Activated CD4-positive, alpha-beta T cell treated with anti-CD3 and anti-CD28 coated beads, Interleukin-2, amount 10 ng/mL, durations not matched to agents 7 days and 5 days (primary cell): ENCODE measurements at regions not wholly inside any gene's neighbourhood (a gene's known extent, or its start where the extent isn't known, plus 50 kb on each side); places are given as distances from the start of the nearest gene placed in this dataset.

Experiments used
- CTCF ChIA-PET: fragments of 350-600 bp; sonication (Branson Sonifier 250); formaldehyde crosslinking; loops from one replicate; lab custom pipeline; 2021; ENCODE audit warnings: antibody characterized with exemption; lab: Charles Lee
- POLR2A ChIA-PET: fragments of 350-600 bp; sonication (Branson Sonifier 250); formaldehyde crosslinking; loops from one replicate; lab custom pipeline; 2021; ENCODE audit warnings: antibody characterized with exemption; lab: Charles Lee
- DNase-seq: peaks from one replicate; pipeline ENCODE4 v3.0.0-alpha.2; 2020
- H3K27ac Mint-ChIP-seq: one replicate; pipeline ENCODE4 v1.8.0; 2021; ENCODE audit warnings: mild to moderate bottlenecking, moderate library complexity, mixed read lengths
- H3K27me3 Mint-ChIP-seq: one replicate; pipeline ENCODE4 v1.8.0; 2021; ENCODE audit warnings: mixed read lengths
- H3K36me3 Mint-ChIP-seq: one replicate; pipeline ENCODE4 v1.8.0; 2021; ENCODE audit warnings: low read depth, mixed read lengths
- H3K4me1 Mint-ChIP-seq: one replicate; pipeline ENCODE4 v1.8.0; 2021; ENCODE audit warnings: mixed read lengths
- H3K4me3 Mint-ChIP-seq: one replicate; pipeline ENCODE4 v1.8.0; 2021; ENCODE audit warnings: mild to moderate bottlenecking, moderate library complexity, mixed read lengths
- H3K9me3 Mint-ChIP-seq: one replicate; pipeline ENCODE4 v1.8.0; 2021; ENCODE audit warnings: mixed read lengths

DNA sequence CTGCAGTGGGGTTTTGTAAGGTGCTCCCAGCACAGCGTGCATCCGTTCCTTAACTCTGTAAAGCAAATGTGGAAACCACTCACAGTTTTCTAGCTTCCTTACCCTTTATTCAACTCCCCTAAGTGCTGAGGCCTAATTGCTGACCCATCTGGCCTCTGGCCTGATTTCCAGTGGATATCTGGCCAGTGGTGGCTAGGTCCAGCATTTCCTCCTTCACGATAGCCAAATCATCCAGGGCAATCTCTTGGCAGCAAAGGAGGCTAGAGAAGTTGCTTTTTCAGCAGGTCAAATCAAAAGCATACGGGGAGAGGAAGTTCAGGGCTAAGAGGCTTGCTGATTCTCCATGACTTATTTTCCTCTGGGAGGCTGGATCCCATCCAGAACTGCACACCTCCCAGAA lies 286.3 kb upstream of the VLDLR start:
- Mint-ChIP-seq H3K4me3 (no peak overlapping the region), H3K27ac (no peak overlapping the region), H3K36me3 (no peaks in the 10 kb centered on the region), H3K27me3 (peaks cover 2% of the 10 kb centered on the region), H3K4me1 (no peaks in the 10 kb centered on the region), H3K9me3 (no peaks in the 10 kb centered on the region)
- DNase-seq, result no peak
- ChIA-PET POLR2A (no interaction called here), CTCF (no interaction called here)

DNA sequence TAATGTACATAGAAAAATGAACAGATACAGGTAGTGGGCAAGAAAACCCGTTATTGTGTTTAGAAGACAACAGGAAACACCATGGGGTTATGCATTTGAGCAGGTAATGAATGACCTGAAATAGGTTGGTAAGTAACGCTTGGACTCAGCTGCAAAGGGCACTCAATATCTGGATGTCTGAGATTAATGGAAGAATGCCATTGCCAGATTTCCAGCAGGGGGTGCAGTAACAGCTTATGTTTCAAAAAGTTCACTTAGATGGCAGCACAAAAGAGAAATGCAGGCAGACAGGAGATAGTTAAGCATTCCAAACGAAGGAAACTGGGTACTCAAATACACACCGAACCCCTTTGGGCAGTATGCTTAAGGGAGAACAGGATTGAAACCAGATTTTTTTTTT lies 285.5 kb upstream of the VLDLR start:
- no peaks in the 10 kb centered on the region for H3K36me3 Mint-ChIP-seq
- no peak overlapping the region for H3K4me3 Mint-ChIP-seq
- ChIA-PET CTCF (no interaction called here), POLR2A (no interaction called here)
- no peak overlapping the region for H3K27ac Mint-ChIP-seq
- no peaks in the 10 kb centered on the region for H3K4me1 Mint-ChIP-seq
- H3K9me3 Mint-ChIP-seq, result no peaks in the 10 kb centered on the region
- no peak for DNase-seq
- peaks cover 2% of the 10 kb centered on the region for H3K27me3 Mint-ChIP-seq

DNA sequence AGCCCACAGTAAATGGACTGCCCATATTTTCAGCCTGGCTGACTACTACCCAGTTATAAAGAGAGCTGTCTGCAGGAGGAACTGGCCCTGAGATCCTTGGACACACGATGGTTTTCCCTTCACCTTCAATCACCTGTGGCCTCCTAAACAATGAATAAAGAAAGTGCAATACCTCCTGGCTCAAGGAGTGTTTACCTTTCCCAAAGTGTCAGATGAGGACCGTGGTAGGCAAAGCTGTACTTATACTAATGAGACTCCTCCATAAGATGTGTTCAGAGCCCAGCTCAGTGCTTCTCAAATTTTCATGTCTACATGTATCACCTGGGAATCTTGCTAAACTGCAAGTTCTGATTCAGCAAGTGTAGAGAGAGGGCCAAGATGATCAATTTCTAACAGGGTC lies 284.5 kb upstream of the VLDLR start:
- Mint-ChIP-seq H3K27me3 (peaks cover 2% of the 10 kb centered on the region), H3K4me3 (no peak overlapping the region), H3K27ac (no peak overlapping the region), H3K9me3 (no peaks in the 10 kb centered on the region), H3K36me3 (no peaks in the 10 kb centered on the region), H3K4me1 (no peaks in the 10 kb centered on the region)
- DNase-seq, result no peak
- ChIA-PET CTCF (no interaction called here), POLR2A (no interaction called here)

- H3K27me3 Mint-ChIP-seq, result peaks cover 2% of the 10 kb centered on the region
- no peak for DNase-seq
- no peaks in the 10 kb centered on the region for H3K4me1 Mint-ChIP-seq
- no peak overlapping the region for H3K4me3 Mint-ChIP-seq
- no peak overlapping the region for H3K27ac Mint-ChIP-seq
- ChIA-PET POLR2A (no interaction called here), CTCF (no interaction called here)
- no peaks in the 10 kb centered on the region for H3K9me3 Mint-ChIP-seq
- no peaks in the 10 kb centered on the region for H3K36me3 Mint-ChIP-seq
These were observed 284.0 kb upstream of the VLDLR start for GRCh38 chr9:2337627-2338026.

GRCh38 chr9:2338777-2339365 lies 282.7 kb upstream of the VLDLR start:
- POLR2A ChIA-PET, result no interaction called here
- no peaks in the 10 kb centered on the region for H3K4me1 Mint-ChIP-seq
- no peak for DNase-seq

GRCh38 chr9:2339416-2339815 lies 282.2 kb upstream of the VLDLR start:
- no peaks in the 10 kb centered on the region for H3K9me3 Mint-ChIP-seq
- H3K27me3 Mint-ChIP-seq, result no peaks in the 10 kb centered on the region
- no peak overlapping the region for H3K27ac Mint-ChIP-seq
- H3K4me3 Mint-ChIP-seq, result no peak overlapping the region
- DNase-seq, result no peak
- CTCF ChIA-PET, result no interaction called here
- H3K36me3 Mint-ChIP-seq, result no peaks in the 10 kb centered on the region
- POLR2A ChIA-PET, result no interaction called here
- no peaks in the 10 kb centered on the region for H3K4me1 Mint-ChIP-seq

More at GRCh38 chr9:2338777-2339365, 282.7 kb upstream of the VLDLR start:
- no peaks in the 10 kb centered on the region for H3K36me3 Mint-ChIP-seq
- H3K9me3 Mint-ChIP-seq, result no peaks in the 10 kb centered on the region
- H3K27ac Mint-ChIP-seq, result no peak overlapping the region
- no peaks in the 10 kb centered on the region for H3K27me3 Mint-ChIP-seq
- CTCF ChIA-PET, result no interaction called here
- H3K4me3 Mint-ChIP-seq, result no peak overlapping the region

DNA sequence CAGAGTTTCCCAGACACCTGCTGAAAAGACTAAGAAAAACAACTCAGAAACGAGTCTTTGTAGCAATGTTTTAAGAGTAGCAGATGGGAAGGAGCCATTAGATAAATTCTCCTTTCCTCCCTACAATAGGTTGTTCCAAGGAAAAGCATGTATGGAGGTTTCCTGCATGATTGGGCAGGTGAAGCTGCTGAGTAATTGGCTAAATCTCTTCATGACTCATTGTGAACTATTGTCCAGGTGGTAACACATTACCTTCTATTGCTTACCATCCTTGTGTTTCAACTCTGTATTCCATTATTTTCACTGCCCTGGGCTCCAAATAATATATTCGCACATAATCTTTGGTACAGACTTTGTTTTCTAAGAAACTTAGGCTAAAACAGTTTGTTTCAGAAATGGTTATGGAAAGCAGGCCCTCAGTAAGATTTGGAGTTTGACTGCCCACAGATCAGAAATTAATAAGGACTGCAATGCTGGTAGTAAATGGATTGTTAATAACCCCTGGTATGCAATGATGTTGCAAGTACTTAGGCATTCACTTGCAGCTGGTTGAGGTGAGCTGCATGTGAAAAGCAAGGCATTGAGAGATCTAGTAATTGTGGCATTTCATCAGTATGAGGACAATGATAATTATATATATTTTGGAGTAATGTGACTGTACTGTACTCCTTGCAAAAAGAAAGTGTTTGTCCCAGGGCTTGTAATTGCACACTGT lies 281.4 kb upstream of the VLDLR start:
- POLR2A ChIA-PET, result no interaction called here
- H3K27ac Mint-ChIP-seq, result no peak overlapping the region
- H3K9me3 Mint-ChIP-seq, result no peaks in the 10 kb centered on the region
- no peaks in the 10 kb centered on the region for H3K4me1 Mint-ChIP-seq
- H3K27me3 Mint-ChIP-seq, result no peaks in the 10 kb centered on the region
- H3K36me3 Mint-ChIP-seq, result no peaks in the 10 kb centered on the region
- DNase-seq, result no peak
- no peak overlapping the region for H3K4me3 Mint-ChIP-seq
- CTCF ChIA-PET, result no interaction called here

DNA sequence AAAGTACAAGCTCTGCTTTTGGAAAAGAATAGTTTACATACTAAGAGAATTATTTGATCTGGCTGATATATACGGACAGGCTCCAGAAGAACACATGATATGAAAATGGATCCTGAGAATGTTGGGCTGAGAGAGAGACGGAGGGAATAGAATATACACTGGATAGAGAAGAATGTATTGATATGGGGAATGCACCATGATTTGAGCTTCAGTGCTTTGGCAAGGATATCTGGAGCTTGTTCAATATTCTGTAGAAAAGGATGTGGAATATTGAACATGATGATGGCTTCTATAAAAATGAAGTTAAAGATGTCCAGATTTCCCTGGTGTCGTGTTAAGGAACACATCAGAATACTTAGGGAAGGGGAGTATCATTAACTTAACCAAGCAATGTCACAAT lies 280.5 kb upstream of the VLDLR start:
- H3K27me3 Mint-ChIP-seq, result no peaks in the 10 kb centered on the region
- no peak overlapping the region for H3K27ac Mint-ChIP-seq
- ChIA-PET CTCF (interaction anchor here (0.7 kb wide), 1 partner anchor 11 kb away, joined by 3 read pairs; no protein-coding TSS in a partner anchor), POLR2A (no interaction called here)
- H3K9me3 Mint-ChIP-seq, result no peaks in the 10 kb centered on the region
- no peaks in the 10 kb centered on the region for H3K36me3 Mint-ChIP-seq
- no peak overlapping the region for H3K4me3 Mint-ChIP-seq
- no peak for DNase-seq
- H3K4me1 Mint-ChIP-seq, result no peaks in the 10 kb centered on the region

DNA sequence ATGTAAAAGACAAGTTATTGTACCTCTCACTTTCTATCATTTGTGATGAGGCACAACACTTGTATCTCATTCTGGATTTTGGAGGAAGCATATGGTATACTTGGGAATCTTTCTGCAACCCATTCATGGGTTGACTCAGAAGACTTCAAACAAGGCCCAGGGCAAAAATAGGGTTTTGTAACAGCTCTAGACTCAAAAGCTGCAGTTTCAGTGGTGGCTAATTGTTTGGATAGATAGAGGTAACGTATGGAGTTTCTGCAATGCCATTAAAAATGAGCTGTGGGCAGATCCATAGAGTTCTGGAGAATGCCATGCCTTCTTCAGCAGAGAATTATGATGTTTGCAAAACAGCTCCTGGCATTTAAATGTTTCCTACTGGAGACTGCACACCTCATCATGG lies 279.6 kb upstream of the VLDLR start:
- Mint-ChIP-seq H3K27ac (no peak overlapping the region), H3K4me3 (no peak overlapping the region), H3K27me3 (no peaks in the 10 kb centered on the region), H3K36me3 (no peaks in the 10 kb centered on the region), H3K9me3 (no peaks in the 10 kb centered on the region), H3K4me1 (no peaks in the 10 kb centered on the region)
- CTCF ChIA-PET, result interaction anchor here (0.5 kb wide), 1 partner anchor 1441 kb away, joined by 5 read pairs; no protein-coding TSS in a partner anchor
- DNase-seq, result no peak
- POLR2A ChIA-PET, result interaction anchor here (0.6 kb wide), 1 partner anchor 1282 kb away, joined by 3 read pairs; no protein-coding TSS in a partner anchor

DNA sequence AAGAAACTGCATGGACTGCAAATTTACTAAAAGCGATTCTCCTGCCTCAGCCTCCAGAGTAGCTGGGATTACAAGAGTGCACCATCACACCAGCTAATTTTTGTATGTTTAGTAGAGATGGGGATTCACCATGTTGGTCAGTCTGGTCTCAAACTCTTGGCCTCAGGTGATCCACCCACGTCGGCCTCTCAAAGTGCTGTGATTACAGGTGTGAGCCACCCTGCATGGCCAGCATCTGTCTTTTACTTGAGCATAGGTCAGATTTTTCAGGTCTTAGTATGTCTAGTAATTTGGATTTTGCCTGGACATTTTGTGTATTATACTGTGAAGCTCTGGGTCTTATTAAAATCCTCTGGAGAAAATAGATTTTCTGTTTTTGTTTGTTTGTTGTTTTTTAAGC lies 277.8 kb upstream of the VLDLR start:
- Mint-ChIP-seq H3K36me3 (no peaks in the 10 kb centered on the region), H3K27ac (no peak overlapping the region), H3K9me3 (no peaks in the 10 kb centered on the region), H3K4me3 (no peak overlapping the region), H3K27me3 (no peaks in the 10 kb centered on the region), H3K4me1 (no peaks in the 10 kb centered on the region)
- ChIA-PET CTCF (no interaction called here), POLR2A (no interaction called here)
- no peak for DNase-seq

- no peak for DNase-seq
- no peak overlapping the region for H3K4me3 Mint-ChIP-seq
- H3K27ac Mint-ChIP-seq, result no peak overlapping the region
- H3K4me1 Mint-ChIP-seq, result no peaks in the 10 kb centered on the region
- CTCF ChIA-PET, result no interaction called here
- H3K36me3 Mint-ChIP-seq, result no peaks in the 10 kb centered on the region
- H3K27me3 Mint-ChIP-seq, result no peaks in the 10 kb centered on the region
- H3K9me3 Mint-ChIP-seq, result no peaks in the 10 kb centered on the region
- POLR2A ChIA-PET, result no interaction called here
These were observed 277.2 kb upstream of the VLDLR start for GRCh38 chr9:2344436-2344835.

- Mint-ChIP-seq H3K9me3 (no peaks in the 10 kb centered on the region), H3K36me3 (no peaks in the 10 kb centered on the region), H3K4me3 (no peak overlapping the region), H3K27me3 (no peaks in the 10 kb centered on the region), H3K27ac (no peak overlapping the region), H3K4me1 (no peaks in the 10 kb centered on the region)
- POLR2A ChIA-PET, result no interaction called here
- DNase-seq, result no peak
- CTCF ChIA-PET, result no interaction called here
These were observed 276.6 kb upstream of the VLDLR start for GRCh38 chr9:2345013-2345412.

DNA sequence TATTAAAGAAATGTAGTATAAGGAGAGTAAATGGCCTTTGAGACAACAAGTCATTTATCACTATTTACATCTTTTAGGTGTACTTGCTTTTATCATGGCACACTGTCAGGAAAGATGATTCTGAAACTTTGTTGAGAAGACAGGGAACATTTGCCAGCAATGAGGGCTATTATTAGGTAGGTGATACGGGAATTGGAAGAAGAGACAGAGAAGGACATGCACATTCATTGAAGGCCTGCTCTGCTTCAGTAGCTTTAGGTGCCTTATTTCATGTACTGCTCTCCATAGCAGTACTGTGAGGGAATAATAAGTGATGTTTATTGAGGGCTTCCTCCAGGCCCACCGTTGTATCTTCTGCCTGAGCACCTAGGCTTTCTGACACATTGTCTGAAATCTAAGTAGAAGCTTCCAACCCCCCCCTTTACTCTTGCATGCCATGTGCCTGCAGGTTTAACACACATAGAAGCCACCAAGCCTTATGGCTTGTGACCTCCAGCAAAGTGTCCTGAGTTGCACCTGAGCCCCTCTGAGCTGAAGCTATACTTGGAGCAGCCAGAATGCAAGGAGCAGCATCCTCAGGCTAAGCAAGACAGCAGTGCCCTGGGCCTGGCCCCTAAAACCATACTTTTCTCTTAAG lies 275.2 kb upstream of the VLDLR start:
- Mint-ChIP-seq H3K27ac (no peak overlapping the region), H3K4me1 (no peaks in the 10 kb centered on the region), H3K36me3 (no peaks in the 10 kb centered on the region), H3K9me3 (no peaks in the 10 kb centered on the region), H3K27me3 (no peaks in the 10 kb centered on the region), H3K4me3 (no peak overlapping the region)
- no peak for DNase-seq
- ChIA-PET CTCF (no interaction called here), POLR2A (no interaction called here)
